ENCODE measurements at regions not wholly inside any gene's neighbourhood (a gene's known extent, or its start where the extent isn't known, plus 50 kb on each side); places are given as distances from the start of the nearest gene placed in this dataset.

DNA sequence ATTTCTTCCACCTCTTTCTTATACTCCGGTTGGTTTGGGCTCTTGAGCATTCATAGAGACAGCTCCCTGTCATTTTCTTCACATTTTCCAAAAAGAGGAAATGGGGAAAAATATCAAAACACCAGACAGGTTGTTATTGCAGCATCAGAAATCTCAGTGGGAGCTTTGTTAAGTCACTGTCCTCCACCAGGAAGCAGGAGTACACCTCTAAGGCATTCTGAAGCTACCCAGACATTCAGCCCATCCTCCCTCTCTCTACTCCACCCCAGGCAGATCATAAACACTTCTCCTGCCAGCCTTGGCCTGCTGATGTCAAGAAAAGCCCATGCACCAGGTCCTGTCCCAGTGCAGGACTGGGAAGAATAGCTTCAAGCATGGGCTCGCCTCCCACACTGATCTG, 1198.3 kb downstream of the VRK1 start:
- Histone ChIP-seq H3K9me3 (replicated peaks; ENCODE audit: control insufficient read depth, insufficient read depth, low read length) (peaks cover 13% of the 10 kb centered on the region), H3K27me3 (ENCODE audit: control insufficient read depth in 2 of 2, insufficient read depth in 2 of 2, low read length in 2 of 2) (no peaks in the 10 kb centered on the region), H3K4me2 (ENCODE audit: insufficient read depth, low read length) (no peak overlapping the region), H2AFZ (ENCODE audit: low read depth, low read length) (no peak overlapping the region), H3K36me3 (ENCODE audit: control insufficient read depth in 2 of 2, extremely low read depth in 1 of 2, insufficient read depth in 2 of 2, low read length in 2 of 2) (no peaks in the 10 kb centered on the region), H3K27ac (ENCODE audit: insufficient read depth, low read depth, low read length) (no peak overlapping the region), H4K20me1 (replicated peaks; ENCODE audit: control insufficient read depth, extremely low read depth, insufficient read depth, low read length) (no peaks in the 10 kb centered on the region), H3K4me1 (ENCODE audit: control insufficient read depth, extremely low read depth, insufficient read depth, low read length) (no peaks in the 10 kb centered on the region), H3K4me3 (replicated peaks in 1 of 3; ENCODE audit: insufficient read depth in 1 of 3, low read depth in 1 of 3, low read length in 3 of 3) (no peak overlapping the region), H3K9ac (replicated peaks; ENCODE audit: extremely low read depth, insufficient read depth, low read length) (no peak overlapping the region), H3K9me1 (replicated peaks; ENCODE audit: control insufficient read depth, extremely low read depth, insufficient read depth, low read length) (no peaks in the 10 kb centered on the region), H3K79me2 (ENCODE audit: control insufficient read depth, insufficient read depth, low read length) (no peaks in the 10 kb centered on the region)
- intact Hi-C loops (cut with micrococcal nuclease) (no loop called here), dilution Hi-C loops (cut with MboI; ENCODE audit: extremely low pct_ligation_motif_present, low sequenced_read_pairs) (no loop called here)
- DNase-seq (ENCODE audit: low read depth, low spot score) (no peak), FAIRE-seq (no peak)
- ChIA-PET POLR2A (no interaction called here), CTCF (no interaction called here)
- no TSS peak for BruUV-seq (replicated peaks)
- no peak for TF ChIP-seq POLR2A (IDR thresholded peaks at IDR 0.05; ENCODE audit: low read depth, low read length)
- TF ChIP-seq JUN (IDR thresholded peaks at IDR 0.05; ENCODE audit: borderline replicate concordance, insufficient read depth, insufficient read length, low read depth) = no peak
- TF ChIP-seq, protein P1, sequence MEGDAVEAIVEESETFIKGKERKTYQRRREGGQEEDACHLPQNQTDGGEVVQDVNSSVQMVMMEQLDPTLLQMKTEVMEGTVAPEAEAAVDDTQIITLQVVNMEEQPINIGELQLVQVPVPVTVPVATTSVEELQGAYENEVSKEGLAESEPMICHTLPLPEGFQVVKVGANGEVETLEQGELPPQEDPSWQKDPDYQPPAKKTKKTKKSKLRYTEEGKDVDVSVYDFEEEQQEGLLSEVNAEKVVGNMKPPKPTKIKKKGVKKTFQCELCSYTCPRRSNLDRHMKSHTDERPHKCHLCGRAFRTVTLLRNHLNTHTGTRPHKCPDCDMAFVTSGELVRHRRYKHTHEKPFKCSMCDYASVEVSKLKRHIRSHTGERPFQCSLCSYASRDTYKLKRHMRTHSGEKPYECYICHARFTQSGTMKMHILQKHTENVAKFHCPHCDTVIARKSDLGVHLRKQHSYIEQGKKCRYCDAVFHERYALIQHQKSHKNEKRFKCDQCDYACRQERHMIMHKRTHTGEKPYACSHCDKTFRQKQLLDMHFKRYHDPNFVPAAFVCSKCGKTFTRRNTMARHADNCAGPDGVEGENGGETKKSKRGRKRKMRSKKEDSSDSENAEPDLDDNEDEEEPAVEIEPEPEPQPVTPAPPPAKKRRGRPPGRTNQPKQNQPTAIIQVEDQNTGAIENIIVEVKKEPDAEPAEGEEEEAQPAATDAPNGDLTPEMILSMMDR (IDR thresholded peaks at IDR 0.05; ENCODE audit: extremely low read depth in 1 of 2, insufficient read depth in 1 of 2, low read depth in 1 of 2, low read length in 2 of 2) = no peak
- no peak for TF ChIP-seq FOS (IDR thresholded peaks at IDR 0.05; ENCODE audit: borderline replicate concordance, insufficient read depth, low read length)
- no peak for TF ChIP-seq POLR2AphosphoS5 (IDR thresholded peaks at IDR 0.05; ENCODE audit: insufficient read depth, low read depth, low read length)
- no peak for TF ChIP-seq EZH2 (IDR thresholded peaks at IDR 0.05; ENCODE audit: borderline replicate concordance, low read depth, low read length, severe bottlenecking)
- no peak for TF ChIP-seq MYC (IDR thresholded peaks at IDR 0.05; ENCODE audit: low read depth, low read length)
- TF ChIP-seq, protein P2, sequence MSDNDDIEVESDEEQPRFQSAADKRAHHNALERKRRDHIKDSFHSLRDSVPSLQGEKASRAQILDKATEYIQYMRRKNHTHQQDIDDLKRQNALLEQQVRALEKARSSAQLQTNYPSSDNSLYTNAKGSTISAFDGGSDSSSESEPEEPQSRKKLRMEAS (IDR thresholded peaks at IDR 0.05; ENCODE audit: insufficient read depth, insufficient read length) = no peak
- no peak for TF ChIP-seq GATA2 (IDR thresholded peaks at IDR 0.05; ENCODE audit: insufficient read depth, insufficient read length, low read depth, low read length)
